ENCODE measurements at regions not wholly inside any gene's neighbourhood (a gene's known extent, or its start where the extent isn't known, plus 50 kb on each side); places are given as distances from the start of the nearest gene placed in this dataset.

GRCh38 chr7:22565315-22565811, 65.4 kb upstream of the STEAP1B start:
- FAIRE-seq (no peak), DNase-seq (ENCODE audit: low spot score) (no peak)

DNA sequence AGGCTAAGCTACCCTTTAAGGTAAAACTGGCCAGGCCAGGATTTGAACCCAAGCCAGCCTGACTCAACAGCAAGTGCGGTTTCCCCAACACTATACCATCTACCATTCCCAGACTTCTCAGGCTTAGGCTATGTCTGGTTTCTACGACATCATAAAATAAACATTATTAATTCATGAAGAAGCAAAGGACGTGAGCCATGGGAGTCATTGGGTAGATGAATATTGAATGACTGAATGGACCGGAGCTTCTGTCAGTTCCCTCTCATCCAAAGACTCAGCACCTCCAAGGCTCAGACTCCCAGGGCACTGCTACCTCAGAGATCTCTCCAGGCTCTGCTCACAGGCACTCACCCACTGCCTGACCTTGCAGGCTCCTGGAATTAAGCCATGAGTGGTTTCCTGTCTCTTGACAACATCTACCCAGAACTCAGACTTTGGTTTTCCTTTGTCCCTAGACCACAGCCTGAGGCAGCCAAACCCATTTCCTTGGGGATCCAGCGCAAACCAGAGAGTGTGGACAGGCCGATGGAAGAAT, 64.6 kb upstream of the STEAP1B start:
- FAIRE-seq: no peak
- peak; percentile 78 for DNase-seq (ENCODE audit: low spot score)

DNA sequence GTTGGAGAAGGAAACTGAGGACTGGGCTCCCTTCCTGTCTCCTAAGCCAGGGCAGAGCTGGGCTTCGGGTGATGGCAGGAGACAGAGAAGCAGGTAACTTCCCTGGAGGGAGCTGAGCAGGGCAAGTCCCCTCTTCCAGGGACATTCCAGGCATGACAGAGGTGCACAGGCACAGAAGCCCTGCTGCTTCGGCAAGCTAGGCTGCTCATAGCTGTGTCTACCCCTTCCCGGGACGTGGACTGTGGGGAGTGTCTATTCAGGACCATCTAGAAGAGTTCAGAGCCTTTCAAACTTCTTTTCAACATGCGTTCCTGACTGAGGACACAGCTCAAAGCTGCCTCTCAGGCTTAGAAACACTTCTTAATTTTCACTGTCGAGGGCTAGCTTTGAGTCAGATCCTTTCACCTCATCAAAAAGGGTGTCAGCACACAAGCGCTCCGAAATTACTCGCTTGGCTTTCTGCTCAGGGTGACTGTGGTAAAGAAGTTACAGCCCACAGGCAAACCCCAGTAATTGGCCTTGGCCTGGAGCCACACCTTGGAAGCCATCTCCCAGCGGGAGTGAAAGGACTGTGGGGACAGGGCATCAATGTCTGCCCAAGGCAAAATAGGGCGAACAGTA, 63.7 kb upstream of the STEAP1B start:
- no peak for DNase-seq (ENCODE audit: low spot score)
- FAIRE-seq: no peak

DNA sequence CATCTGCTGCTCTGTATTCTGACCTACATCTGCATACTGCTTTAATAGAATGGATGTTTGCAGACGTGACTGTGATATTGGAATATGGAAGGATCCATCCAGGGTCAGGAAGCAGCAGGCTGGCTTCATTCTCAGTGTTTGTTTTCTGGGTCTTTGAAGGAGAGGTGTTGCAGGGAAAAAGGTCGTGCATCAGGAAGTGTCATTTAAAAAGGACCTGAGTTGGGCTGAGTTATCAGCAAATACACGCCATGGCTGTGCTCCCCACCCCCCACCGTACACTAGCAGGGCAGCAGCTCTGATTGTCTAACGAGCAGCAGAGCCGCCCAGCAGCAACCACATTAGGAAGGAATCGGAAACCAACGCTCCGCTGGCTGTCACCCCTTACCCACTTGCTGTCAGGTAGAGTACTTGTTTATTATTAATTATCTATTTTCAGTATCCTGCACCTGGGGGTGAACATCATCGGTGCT, 63.1 kb upstream of the STEAP1B start:
- no peak for FAIRE-seq
- no peak for DNase-seq (ENCODE audit: low spot score)

- FAIRE-seq: no peak
- DNase-seq (ENCODE audit: low spot score): no peak
Observed at GRCh38 chr7:22561895-22562593, 62.1 kb upstream of the STEAP1B start.

DNA sequence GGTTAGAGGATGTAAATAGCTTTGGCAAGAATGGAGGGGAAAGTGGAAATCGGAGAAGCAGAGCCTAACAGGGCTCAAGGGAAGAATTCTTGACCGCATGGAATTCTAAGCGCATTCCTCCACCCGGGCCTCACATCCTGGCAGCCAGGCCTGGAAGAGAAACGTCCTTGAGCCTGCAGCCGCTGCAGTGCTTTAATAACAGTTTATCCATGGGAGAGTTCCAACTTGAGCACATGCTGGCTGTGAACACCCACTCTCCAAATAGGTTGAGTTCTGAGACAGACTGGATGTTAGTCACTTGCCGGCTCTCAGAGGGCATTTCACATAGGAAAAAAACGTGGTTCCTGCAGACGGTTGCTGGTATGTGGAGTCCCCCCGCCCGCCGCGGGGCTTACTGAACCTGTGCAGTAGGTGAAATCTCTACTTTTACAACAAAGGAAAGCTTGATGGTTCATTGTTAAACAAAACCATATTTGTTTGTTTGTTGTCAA, 61.4 kb upstream of the STEAP1B start:
- DNase-seq (ENCODE audit: low spot score) (peak; percentile 84), FAIRE-seq (no peak)

DNA sequence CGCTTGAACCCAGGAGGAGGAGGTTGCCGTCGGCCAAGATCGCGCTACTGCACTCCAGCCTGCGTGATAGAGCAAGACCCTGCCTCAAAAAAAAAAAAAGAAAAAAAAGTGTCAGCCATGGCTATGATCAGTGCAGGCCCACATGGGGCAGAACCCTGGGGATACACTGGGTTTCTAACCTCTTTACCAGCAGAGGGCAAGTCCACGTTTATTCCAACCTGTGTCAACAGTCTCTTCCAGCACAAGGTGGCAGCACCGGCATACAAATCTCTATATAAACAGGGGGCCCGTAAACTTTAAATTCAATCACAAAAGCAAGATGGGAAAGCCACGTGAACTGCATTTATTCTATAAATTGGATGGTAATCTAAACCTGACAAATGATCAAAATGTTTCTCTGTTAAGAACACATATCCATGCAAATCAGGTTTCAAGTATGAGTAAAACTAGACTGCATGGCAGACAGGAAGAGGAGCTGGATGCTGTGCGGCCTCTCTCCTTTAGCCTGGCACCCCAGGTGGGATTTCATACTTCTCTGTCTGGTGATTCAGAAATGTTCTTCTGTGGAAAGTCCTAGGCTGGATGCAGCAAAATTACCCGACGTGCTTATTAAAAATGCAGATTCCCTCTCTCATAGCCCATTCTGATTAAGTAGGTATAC, 60.0 kb upstream of the STEAP1B start:
- FAIRE-seq (no peak), DNase-seq (ENCODE audit: low spot score) (peak; percentile 77)

DNA sequence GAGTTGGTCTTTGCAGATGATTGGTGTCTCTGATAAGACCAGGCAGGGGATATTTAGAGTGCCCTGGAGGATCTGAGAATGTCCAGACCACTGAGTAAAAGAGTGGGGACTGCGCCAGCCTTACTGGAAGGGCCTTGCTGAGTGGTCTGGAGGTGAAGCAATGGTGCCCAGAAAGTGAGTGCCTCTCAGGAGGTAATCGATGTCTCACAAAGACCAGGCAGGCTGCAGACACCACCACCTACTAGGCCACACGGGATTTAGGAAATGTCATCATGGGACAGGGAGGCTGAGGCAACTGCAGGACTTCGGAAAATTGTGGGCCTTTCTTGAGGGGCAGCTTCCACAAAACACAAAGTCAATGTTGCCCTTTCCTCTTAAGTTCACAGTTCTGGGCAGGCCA, 57.2 kb upstream of the STEAP1B start:
- no peak for FAIRE-seq
- DNase-seq (ENCODE audit: low spot score): no peak

DNA sequence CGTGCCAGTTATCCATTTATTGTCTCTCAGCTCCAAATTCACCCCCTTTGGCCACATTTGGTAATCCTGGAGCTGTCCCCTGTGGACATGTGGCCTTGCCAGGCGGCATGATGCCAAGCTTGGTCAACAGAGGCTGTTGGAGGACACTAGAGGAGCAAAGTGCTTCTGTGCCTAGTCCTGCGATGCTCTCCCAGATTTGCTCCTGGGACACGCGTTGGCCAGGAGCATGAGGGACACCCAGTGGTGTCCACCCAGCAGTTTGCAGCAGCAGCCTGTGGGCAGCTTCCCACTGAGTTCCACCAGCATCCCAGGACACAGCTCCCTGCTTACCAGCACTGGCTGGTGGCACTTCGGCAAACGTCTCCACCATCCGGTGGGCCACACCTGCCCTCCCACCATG, 55.5 kb upstream of the STEAP1B start:
- FAIRE-seq (no peak), DNase-seq (ENCODE audit: low spot score) (no peak)

- DNase-seq (ENCODE audit: low spot score) (no peak), FAIRE-seq (no peak)
Observed at GRCh38 chr7:22554184-22554583, 54.2 kb upstream of the STEAP1B start.

- DNase-seq (ENCODE audit: low spot score): no peak
- no peak for FAIRE-seq
Observed at GRCh38 chr7:22551768-22552513, 52.0 kb upstream of the STEAP1B start.

DNA sequence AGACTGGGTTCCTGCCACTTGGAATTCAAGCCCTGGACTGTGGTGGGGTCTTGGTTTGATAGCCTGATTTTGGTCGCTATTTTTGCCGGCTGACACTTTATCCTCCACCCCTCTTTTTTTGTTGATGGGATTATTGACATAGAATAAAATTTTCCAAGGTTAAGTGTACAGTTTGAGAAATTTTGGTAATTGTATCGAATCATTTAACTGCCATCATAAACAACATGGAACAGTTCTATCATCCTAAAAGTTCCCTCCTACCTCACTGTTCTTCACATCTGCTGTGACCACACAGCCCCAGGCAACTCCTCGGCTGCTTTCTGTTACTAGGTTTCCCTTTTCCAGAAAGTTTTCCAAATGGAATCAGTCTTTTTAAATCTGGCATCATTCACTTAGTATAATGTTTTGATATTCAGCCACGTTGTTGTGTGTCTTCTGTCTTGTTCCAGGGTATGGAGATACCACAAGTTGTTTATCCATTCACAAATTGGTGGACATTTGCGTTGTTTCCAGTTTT, 50.6 kb upstream of the STEAP1B start:
- FAIRE-seq (no peak), DNase-seq (ENCODE audit: low spot score) (no peak)

- DNase-seq (ENCODE audit: low spot score): no peak
- FAIRE-seq: no peak
Observed at GRCh38 chr7:22549667-22550513, 49.9 kb upstream of the STEAP1B start.
